RWPE1 (cell line): ENCODE measurements at regions not wholly inside any gene's neighbourhood (a gene's known extent, or its start where the extent isn't known, plus 50 kb on each side); places are given as distances from the start of the nearest gene placed in this dataset.

Source experiments
- CTCF ChIA-PET: fragments of 350-600 bp; sonication (Branson Sonifier 250); formaldehyde crosslinking; extraction: SDS; loops from one replicate; lab custom pipeline; 2021; lab: Yijun Ruan, JAX
- POLR2A ChIA-PET: fragments of 400-600 bp; formaldehyde crosslinking; extraction: SDS; loops from one replicate; lab custom pipeline; 2020; ENCODE audit warnings: antibody characterized with exemption; ENCODE audit not compliant: low non-redundant PET; lab: Yijun Ruan, JAX
- DNase-seq: peaks from one replicate; pipeline ENCODE4 v3.0.0; 2012; ENCODE audit warnings: low spot score
- H3K27ac ChIP-seq: fragments of 450-650 bp; 2 replicates; pipeline ENCODE4 v1.5.1; 2017
- TF ChIP-seq, protein P1 (sequence below): fragments of 450-650 bp; conservative IDR thresholded peaks from 2 replicates; pipeline ENCODE4 v1.5.1; 2017; ENCODE audit warnings: low read depth, mild to moderate bottlenecking

DNA sequence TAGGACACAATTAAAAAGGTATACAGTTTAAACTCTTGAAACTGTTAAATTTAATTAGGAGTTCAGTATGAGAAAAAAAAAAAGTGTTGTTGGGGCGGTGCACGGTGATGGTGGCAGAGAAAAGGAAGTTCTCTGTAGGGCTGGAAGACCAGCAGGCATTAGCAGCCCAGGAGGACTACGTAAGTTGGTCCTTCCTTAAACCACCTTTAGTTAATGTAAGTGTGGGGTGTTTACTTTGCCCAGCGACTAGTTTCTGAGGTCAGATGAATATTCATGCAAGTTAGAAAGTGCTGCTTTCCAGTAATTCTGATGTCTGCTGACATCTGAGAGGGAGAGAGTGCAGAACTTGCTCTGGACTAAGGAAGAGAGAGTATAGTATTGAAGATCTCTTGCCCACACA lies 54.9 kb downstream of the NKX2-1 start:
- DNase-seq, result no peak
- CTCF ChIA-PET, result no interaction called here
- TF ChIP-seq, protein P1, sequence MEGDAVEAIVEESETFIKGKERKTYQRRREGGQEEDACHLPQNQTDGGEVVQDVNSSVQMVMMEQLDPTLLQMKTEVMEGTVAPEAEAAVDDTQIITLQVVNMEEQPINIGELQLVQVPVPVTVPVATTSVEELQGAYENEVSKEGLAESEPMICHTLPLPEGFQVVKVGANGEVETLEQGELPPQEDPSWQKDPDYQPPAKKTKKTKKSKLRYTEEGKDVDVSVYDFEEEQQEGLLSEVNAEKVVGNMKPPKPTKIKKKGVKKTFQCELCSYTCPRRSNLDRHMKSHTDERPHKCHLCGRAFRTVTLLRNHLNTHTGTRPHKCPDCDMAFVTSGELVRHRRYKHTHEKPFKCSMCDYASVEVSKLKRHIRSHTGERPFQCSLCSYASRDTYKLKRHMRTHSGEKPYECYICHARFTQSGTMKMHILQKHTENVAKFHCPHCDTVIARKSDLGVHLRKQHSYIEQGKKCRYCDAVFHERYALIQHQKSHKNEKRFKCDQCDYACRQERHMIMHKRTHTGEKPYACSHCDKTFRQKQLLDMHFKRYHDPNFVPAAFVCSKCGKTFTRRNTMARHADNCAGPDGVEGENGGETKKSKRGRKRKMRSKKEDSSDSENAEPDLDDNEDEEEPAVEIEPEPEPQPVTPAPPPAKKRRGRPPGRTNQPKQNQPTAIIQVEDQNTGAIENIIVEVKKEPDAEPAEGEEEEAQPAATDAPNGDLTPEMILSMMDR, result no peak
- H3K27ac ChIP-seq, result no peak overlapping the region
- POLR2A ChIA-PET, result no interaction called here

DNA sequence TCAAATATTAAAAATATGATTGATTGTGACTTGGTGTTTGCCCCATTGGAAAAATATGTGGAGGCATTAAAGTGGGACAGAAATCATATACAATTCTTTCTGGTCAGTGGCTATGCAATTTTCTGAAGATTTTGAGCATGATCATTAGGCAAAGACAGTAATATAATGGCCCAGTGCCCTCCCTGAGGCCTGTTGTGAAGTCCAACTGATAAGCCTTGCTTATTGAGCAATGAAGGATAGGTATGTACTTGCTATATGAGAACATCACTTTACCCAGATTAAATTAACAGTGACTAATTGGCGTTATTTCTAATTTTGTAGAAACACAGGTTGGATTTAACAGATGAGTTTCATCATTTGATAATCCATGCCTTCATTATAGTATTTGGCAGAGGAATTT lies 57.1 kb downstream of the NKX2-1 start:
- TF ChIP-seq, protein P1, result no peak
- no peak overlapping the region for H3K27ac ChIP-seq
- POLR2A ChIA-PET, result no interaction called here
- DNase-seq, result no peak
- CTCF ChIA-PET, result no interaction called here

DNA sequence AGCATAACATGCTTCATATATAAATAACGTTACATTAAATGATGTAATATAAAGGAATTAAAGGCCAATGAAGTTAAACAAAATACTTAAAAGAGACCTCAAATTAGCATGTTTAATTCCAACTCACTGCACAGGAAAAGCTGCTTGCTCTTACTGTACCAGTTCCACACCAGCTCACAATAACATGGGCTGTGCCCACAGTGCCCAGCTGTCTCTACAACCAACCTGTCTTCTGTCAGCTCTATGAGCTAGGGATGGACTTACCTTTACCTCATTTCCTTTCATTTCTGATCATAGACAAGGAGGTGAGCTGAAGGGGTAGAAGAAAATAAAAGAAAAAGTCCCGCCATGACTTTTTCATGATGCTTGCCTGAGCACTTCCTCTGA lies 64.8 kb downstream of the NKX2-1 start:
- CTCF ChIA-PET, result no interaction called here
- DNase-seq, result no peak
- no peak overlapping the region for H3K27ac ChIP-seq
- POLR2A ChIA-PET, result no interaction called here
- TF ChIP-seq, protein P1, result no peak

DNA sequence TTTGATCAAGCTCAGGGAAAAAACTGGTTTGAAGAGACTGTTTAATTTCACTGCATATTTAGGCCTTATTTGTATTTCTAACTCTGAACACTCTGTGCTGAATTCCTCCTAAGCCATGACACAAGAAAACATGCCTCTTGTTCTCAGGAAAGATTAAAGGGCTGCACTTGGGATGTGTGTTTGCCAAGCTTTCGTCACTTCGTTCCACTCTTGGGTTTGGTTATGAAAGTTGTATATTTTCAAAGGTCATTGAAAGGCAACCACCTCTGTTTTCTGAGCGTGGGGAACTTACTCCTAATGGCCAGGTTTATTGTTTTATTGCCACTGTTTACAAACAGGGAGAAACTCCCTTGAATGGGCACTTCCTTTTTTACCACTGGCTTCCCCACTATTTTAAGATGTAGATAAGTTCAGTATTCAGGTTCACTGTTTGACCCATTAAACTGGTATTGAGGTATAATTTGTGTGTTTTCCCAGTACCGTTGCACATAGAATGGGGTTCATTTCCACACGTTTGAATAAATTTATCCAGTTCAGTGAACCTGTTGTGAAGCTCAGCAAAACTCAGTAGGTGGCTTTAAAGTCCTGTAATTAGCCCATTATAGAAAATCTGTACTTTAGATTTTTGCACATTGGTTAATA lies 65.3 kb downstream of the NKX2-1 start:
- TF ChIP-seq, protein P1, result no peak
- CTCF ChIA-PET, result no interaction called here
- DNase-seq, result no peak
- POLR2A ChIA-PET, result no interaction called here
- H3K27ac ChIP-seq, result no peak overlapping the region

DNA sequence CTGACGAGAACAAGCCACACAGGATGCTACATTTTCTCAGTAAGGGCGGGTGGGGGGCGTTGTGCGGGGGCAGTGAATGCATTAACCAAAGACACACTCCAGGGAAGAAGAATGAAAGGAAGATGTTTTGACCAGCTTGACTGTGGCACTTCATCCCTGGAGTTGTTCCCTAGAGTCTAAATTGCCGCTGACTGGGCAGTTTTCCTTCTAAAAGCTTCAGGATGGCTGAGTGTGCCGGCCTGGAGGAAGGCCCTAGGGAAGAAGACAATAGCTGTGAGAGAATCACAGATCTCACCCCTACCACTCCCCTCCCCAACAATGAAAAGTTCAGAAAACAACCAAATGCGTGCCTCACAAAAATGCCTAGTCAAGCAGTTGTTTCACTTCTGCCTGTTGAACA lies 67.2 kb downstream of the NKX2-1 start:
- H3K27ac ChIP-seq, result no peak overlapping the region
- CTCF ChIA-PET, result no interaction called here
- DNase-seq, result no peak
- POLR2A ChIA-PET, result no interaction called here
- TF ChIP-seq, protein P1, result no peak

DNA sequence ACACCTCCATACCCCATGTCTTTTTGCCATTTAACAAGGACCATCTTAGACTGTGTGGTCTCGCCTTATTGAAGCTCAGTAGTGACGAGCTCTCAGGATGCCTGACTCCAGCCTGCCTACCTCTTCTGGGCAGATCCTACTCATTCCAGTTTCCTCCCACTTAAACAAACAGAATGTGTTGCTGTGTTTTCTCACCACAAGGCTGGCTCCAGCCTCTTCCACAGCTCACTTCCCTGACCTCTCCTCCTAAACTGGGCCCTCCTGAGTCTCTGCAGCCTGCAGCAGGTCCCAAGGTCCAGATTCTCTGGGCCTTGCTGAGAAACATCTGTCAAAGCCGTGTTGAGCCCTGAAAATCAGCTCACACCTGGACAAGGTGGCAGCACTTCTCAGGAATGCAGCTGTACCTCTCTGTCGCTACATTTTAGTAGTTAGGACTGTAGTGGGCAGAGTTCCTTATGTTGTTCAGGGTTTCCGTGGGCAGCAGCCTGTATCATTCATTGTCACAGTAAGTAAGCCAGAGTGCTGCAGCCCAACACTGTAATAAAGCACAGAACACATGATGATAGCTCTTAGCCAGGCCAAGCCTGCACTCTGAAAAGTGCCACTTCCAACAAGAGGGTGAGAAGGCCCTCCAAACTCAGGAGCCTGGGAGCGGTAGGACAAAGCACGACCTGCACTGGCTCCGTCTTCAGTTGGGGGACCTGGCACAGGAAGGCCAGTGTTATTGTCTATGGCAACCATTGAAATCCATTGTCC lies 68.5 kb downstream of the NKX2-1 start:
- TF ChIP-seq, protein P1, result no peak
- ChIA-PET POLR2A (no interaction called here), CTCF (interaction anchor here (1.1 kb wide), 1 partner anchor 17 kb away, joined by 3 read pairs; no protein-coding TSS in a partner anchor)
- no peak overlapping the region for H3K27ac ChIP-seq
- DNase-seq, result no peak
